ENCODE measurements at regions not wholly inside any gene's neighbourhood (a gene's known extent, or its start where the extent isn't known, plus 50 kb on each side); places are given as distances from the start of the nearest gene placed in this dataset.

GRCh38 chr14:48974994-48975393 lies 611.2 kb downstream of the RPS29 start:
- Histone ChIP-seq H3K36me3 (ENCODE audit: control insufficient read depth in 1 of 2, insufficient read depth in 2 of 2, low read length in 1 of 2) (no peaks in the 10 kb centered on the region), H3K27me3 (ENCODE audit: control insufficient read depth in 1 of 2, insufficient read depth in 2 of 2, low read length in 1 of 2) (no peaks in the 10 kb centered on the region), H3K4me3 (ENCODE audit: low read length in 2 of 2) (no peak overlapping the region), H3K9me3 (ENCODE audit: control insufficient read depth, low read length) (no peaks in the 10 kb centered on the region), H3K27ac (ENCODE audit: low read depth in 1 of 2, low read length in 2 of 2) (no peak overlapping the region), H3K4me1 (ENCODE audit: control insufficient read depth in 1 of 2, insufficient read depth in 2 of 2, low read length in 2 of 2) (no peaks in the 10 kb centered on the region)
- DNase-seq (no peak), ATAC-seq (ENCODE audit: low FRiP score) (no peak)
- 64 to 80% methylated on average over 1 of the region's 1 CpG for WGBS, 2 donors
- intact Hi-C loops (cut with DNase I), result no loop called here

DNA sequence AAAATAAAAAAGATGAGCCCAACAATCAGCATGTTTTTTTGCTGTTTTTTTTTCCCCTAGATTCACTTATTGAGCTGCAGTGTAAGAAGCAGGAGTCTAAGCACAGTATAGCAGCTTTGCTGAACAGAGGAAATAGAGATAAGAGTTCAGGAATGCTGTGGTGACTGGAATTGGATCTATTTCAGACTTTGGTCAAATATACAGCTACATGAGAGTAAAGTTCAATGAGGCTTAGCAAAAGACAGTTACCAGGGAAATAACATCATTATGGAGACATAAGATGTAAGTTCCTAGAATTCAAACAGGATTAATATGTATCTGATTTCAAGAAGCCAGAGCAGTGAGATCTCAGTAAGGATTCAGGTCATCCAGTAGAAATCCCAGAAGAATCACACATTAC lies 613.0 kb downstream of the RPS29 start:
- no peak for ATAC-seq (ENCODE audit: low FRiP score)
- Histone ChIP-seq H3K27me3 (ENCODE audit: control insufficient read depth in 1 of 2, insufficient read depth in 2 of 2, low read length in 1 of 2) (no peaks in the 10 kb centered on the region), H3K4me3 (ENCODE audit: low read length in 2 of 2) (no peak overlapping the region), H3K4me1 (ENCODE audit: control insufficient read depth in 1 of 2, insufficient read depth in 2 of 2, low read length in 2 of 2) (no peaks in the 10 kb centered on the region), H3K36me3 (ENCODE audit: control insufficient read depth in 1 of 2, insufficient read depth in 2 of 2, low read length in 1 of 2) (no peaks in the 10 kb centered on the region), H3K9me3 (ENCODE audit: control insufficient read depth, low read length) (no peaks in the 10 kb centered on the region), H3K27ac (ENCODE audit: low read depth in 1 of 2, low read length in 2 of 2) (no peak overlapping the region)
- no peak for DNase-seq
- intact Hi-C loops (cut with DNase I), result no loop called here

DNA sequence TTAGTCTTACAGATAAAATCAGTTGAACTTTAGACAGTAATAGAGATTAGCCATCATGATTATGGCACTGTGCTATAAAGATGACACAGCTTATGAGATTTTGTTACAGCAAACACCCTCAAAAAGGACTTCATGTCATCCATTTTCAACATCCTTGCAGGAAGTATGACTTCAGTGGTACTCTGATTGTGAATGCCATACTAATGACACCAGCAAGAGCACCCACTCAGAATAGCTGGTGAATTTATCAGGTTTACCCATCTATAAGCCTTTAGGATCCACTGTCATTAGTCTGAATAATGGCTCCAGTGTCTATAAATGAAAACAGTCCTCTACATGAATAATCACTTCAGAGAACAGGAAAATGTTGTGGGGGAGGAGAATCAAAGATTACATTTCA lies 615.2 kb downstream of the RPS29 start:
- DNase-seq (no peak), ATAC-seq (ENCODE audit: low FRiP score) (no peak)
- Histone ChIP-seq H3K27me3 (ENCODE audit: control insufficient read depth in 1 of 2, insufficient read depth in 2 of 2, low read length in 1 of 2) (no peaks in the 10 kb centered on the region), H3K9me3 (ENCODE audit: control insufficient read depth, low read length) (no peaks in the 10 kb centered on the region), H3K27ac (ENCODE audit: low read depth in 1 of 2, low read length in 2 of 2) (no peak overlapping the region), H3K4me1 (ENCODE audit: control insufficient read depth in 1 of 2, insufficient read depth in 2 of 2, low read length in 2 of 2) (no peaks in the 10 kb centered on the region), H3K36me3 (ENCODE audit: control insufficient read depth in 1 of 2, insufficient read depth in 2 of 2, low read length in 1 of 2) (no peaks in the 10 kb centered on the region), H3K4me3 (ENCODE audit: low read length in 2 of 2) (no peak overlapping the region)
- intact Hi-C loops (cut with DNase I), result no loop called here

- 42% methylated on average over 3 of the region's 3 CpGs for WGBS, 2 donors
- ATAC-seq (ENCODE audit: low FRiP score), result no peak
- Histone ChIP-seq H3K4me3 (ENCODE audit: low read length in 2 of 2) (no peak overlapping the region), H3K9me3 (ENCODE audit: control insufficient read depth, low read length) (no peaks in the 10 kb centered on the region), H3K27ac (ENCODE audit: low read depth in 1 of 2, low read length in 2 of 2) (no peak overlapping the region), H3K36me3 (ENCODE audit: control insufficient read depth in 1 of 2, insufficient read depth in 2 of 2, low read length in 1 of 2) (no peaks in the 10 kb centered on the region), H3K4me1 (ENCODE audit: control insufficient read depth in 1 of 2, insufficient read depth in 2 of 2, low read length in 2 of 2) (no peaks in the 10 kb centered on the region), H3K27me3 (ENCODE audit: control insufficient read depth in 1 of 2, insufficient read depth in 2 of 2, low read length in 1 of 2) (no peaks in the 10 kb centered on the region)
- intact Hi-C loops (cut with DNase I), result no loop called here
- DNase-seq, result no peak
Measured at GRCh38 chr14:48967419-48967818, 618.8 kb downstream of the RPS29 start.

- 64 to 70% methylated on average over 3 of the region's 3 CpGs for WGBS, 2 donors
- intact Hi-C loops (cut with DNase I), result no loop called here
- no peak overlapping the region for H3K4me3 ChIP-seq (ENCODE audit: low read length in 2 of 2)
- no peaks in the 10 kb centered on the region for H3K36me3 ChIP-seq (ENCODE audit: control insufficient read depth in 1 of 2, insufficient read depth in 2 of 2, low read length in 1 of 2)
- H3K9me3 ChIP-seq (ENCODE audit: control insufficient read depth, low read length), result no peaks in the 10 kb centered on the region
- no peak overlapping the region for H3K27ac ChIP-seq (ENCODE audit: low read depth in 1 of 2, low read length in 2 of 2)
- DNase-seq, result no peak
- no peak for ATAC-seq (ENCODE audit: low FRiP score)
- no peaks in the 10 kb centered on the region for H3K27me3 ChIP-seq (ENCODE audit: control insufficient read depth in 1 of 2, insufficient read depth in 2 of 2, low read length in 1 of 2)
- no peaks in the 10 kb centered on the region for H3K4me1 ChIP-seq (ENCODE audit: control insufficient read depth in 1 of 2, insufficient read depth in 2 of 2, low read length in 2 of 2)
Measured at GRCh38 chr14:48963231-48963790, 622.9 kb downstream of the RPS29 start.

DNA sequence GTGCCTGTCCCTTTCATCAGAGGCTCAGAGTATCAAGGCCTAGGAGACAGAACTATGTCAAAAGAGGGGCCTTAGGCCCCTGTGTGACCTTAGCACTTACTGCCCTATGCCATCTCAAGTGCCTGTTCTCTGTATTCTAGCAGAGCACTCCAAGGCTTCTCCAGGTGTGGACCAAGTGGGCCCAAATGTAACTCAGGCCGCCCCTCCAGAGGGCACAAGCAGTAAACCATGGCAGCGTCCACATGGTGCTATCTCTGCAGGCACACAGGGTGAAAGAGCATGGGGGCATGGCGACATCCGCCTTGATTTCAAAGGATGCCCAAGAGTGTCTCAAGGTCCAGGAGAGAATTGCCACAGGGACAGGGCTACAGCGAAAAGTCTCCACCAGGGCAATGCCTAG lies 628.7 kb downstream of the RPS29 start:
- H3K9me3 ChIP-seq (ENCODE audit: control insufficient read depth, low read length), result no peaks in the 10 kb centered on the region
- no peaks in the 10 kb centered on the region for H3K4me1 ChIP-seq (ENCODE audit: control insufficient read depth in 1 of 2, insufficient read depth in 2 of 2, low read length in 2 of 2)
- DNase-seq (no peak), ATAC-seq (ENCODE audit: low FRiP score) (no peak)
- WGBS, 2 donors, result 98% methylated on average over 5 of the region's 5 CpGs
- no peaks in the 10 kb centered on the region for H3K36me3 ChIP-seq (ENCODE audit: control insufficient read depth in 1 of 2, insufficient read depth in 2 of 2, low read length in 1 of 2)
- no peak overlapping the region for H3K27ac ChIP-seq (ENCODE audit: low read depth in 1 of 2, low read length in 2 of 2)
- no peaks in the 10 kb centered on the region for H3K27me3 ChIP-seq (ENCODE audit: control insufficient read depth in 1 of 2, insufficient read depth in 2 of 2, low read length in 1 of 2)
- H3K4me3 ChIP-seq (ENCODE audit: low read length in 2 of 2), result no peak overlapping the region
- intact Hi-C loops (cut with DNase I), result no loop called here

DNA sequence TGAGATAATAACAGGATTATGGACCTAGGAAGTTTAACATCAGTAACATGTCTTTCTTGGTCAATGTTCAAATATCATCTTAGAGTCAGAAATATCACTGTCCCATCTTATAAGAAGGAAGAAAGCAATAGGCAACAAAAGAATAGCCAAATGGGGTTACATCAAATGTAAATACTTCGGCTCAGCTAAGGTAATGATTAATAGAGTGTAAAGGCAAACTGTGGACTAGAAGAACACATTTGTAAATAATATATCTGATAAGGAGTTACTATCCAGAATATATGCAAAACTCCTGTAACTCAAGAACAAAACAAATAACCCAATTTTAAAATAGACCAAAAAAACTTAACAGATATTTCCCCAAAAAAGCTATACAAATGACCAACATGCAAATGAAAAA lies 630.3 kb downstream of the RPS29 start:
- no peak for DNase-seq
- Histone ChIP-seq H3K36me3 (ENCODE audit: control insufficient read depth in 1 of 2, insufficient read depth in 2 of 2, low read length in 1 of 2) (no peaks in the 10 kb centered on the region), H3K27me3 (ENCODE audit: control insufficient read depth in 1 of 2, insufficient read depth in 2 of 2, low read length in 1 of 2) (no peaks in the 10 kb centered on the region), H3K9me3 (ENCODE audit: control insufficient read depth, low read length) (no peaks in the 10 kb centered on the region), H3K4me3 (ENCODE audit: low read length in 2 of 2) (no peak overlapping the region), H3K27ac (ENCODE audit: low read depth in 1 of 2, low read length in 2 of 2) (no peak overlapping the region), H3K4me1 (ENCODE audit: control insufficient read depth in 1 of 2, insufficient read depth in 2 of 2, low read length in 2 of 2) (no peaks in the 10 kb centered on the region)
- no peak for ATAC-seq (ENCODE audit: low FRiP score)
- intact Hi-C loops (cut with DNase I), result no loop called here
- WGBS, 2 donors, result 96 to 97% methylated on average over 1 of the region's 1 CpG

- ATAC-seq (ENCODE audit: low FRiP score), result no peak
- H3K27ac ChIP-seq (ENCODE audit: low read depth in 1 of 2, low read length in 2 of 2), result no peak overlapping the region
- no peaks in the 10 kb centered on the region for H3K4me1 ChIP-seq (ENCODE audit: control insufficient read depth in 1 of 2, insufficient read depth in 2 of 2, low read length in 2 of 2)
- DNase-seq, result no peak
- 74 to 76% methylated on average over 1 of the region's 1 CpG for WGBS, 2 donors
- no peaks in the 10 kb centered on the region for H3K9me3 ChIP-seq (ENCODE audit: control insufficient read depth, low read length)
- H3K4me3 ChIP-seq (ENCODE audit: low read length in 2 of 2), result no peak overlapping the region
- no peaks in the 10 kb centered on the region for H3K27me3 ChIP-seq (ENCODE audit: control insufficient read depth in 1 of 2, insufficient read depth in 2 of 2, low read length in 1 of 2)
- intact Hi-C loops (cut with DNase I), result no loop called here
- no peaks in the 10 kb centered on the region for H3K36me3 ChIP-seq (ENCODE audit: control insufficient read depth in 1 of 2, insufficient read depth in 2 of 2, low read length in 1 of 2)
Measured at GRCh38 chr14:48954446-48954845, 631.7 kb downstream of the RPS29 start.

DNA sequence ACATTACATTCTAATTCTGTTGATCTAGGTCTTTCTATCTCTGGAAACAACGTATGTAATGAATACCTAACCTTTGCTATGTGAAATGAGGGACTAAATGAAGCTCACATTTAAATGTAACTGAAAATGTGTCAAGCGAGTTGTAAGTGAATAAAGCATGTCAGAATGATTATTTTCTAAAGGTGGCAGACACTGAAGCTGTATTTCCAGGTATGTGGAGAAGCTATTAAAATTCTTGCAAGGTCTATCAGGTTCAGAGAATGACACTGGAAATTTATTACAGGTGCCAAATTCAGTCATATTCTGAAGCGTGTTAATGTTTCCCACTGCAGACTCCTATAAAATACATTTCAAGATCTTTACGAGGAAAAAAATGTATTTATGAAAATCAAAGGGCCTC lies 641.4 kb downstream of the RPS29 start:
- no peaks in the 10 kb centered on the region for H3K36me3 ChIP-seq (ENCODE audit: control insufficient read depth in 1 of 2, insufficient read depth in 2 of 2, low read length in 1 of 2)
- no peaks in the 10 kb centered on the region for H3K27me3 ChIP-seq (ENCODE audit: control insufficient read depth in 1 of 2, insufficient read depth in 2 of 2, low read length in 1 of 2)
- WGBS, 2 donors, result 89% methylated on average over 4 of the region's 4 CpGs
- ATAC-seq (ENCODE audit: low FRiP score) (no peak), DNase-seq (no peak)
- H3K4me3 ChIP-seq (ENCODE audit: low read length in 2 of 2), result no peak overlapping the region
- no peaks in the 10 kb centered on the region for H3K9me3 ChIP-seq (ENCODE audit: control insufficient read depth, low read length)
- H3K27ac ChIP-seq (ENCODE audit: low read depth in 1 of 2, low read length in 2 of 2), result no peak overlapping the region
- no peaks in the 10 kb centered on the region for H3K4me1 ChIP-seq (ENCODE audit: control insufficient read depth in 1 of 2, insufficient read depth in 2 of 2, low read length in 2 of 2)
- intact Hi-C loops (cut with DNase I), result no loop called here
